K562 (cell line): ENCODE measurements at regions not wholly inside any gene's neighbourhood (a gene's known extent, or its start where the extent isn't known, plus 50 kb on each side); places are given as distances from the start of the nearest gene placed in this dataset.

Source experiments
- CBFA2T3 ChIP-seq: fragments of 450-650 bp; IDR thresholded peaks from 2 replicates; pipeline ENCODE4 v1.6.1; 2017
- CREB3 ChIP-seq: fragments of 450-650 bp; conservative IDR thresholded peaks from 2 replicates; pipeline ENCODE4 v1.6.1; 2016; ENCODE audit warnings: missing genetic modification characterization, low read depth, mild to moderate bottlenecking, missing compliant biosample characterization, moderate library complexity
- DNMT1 ChIP-seq: fragments of 450-650 bp; IDR thresholded peaks from 2 replicates; pipeline ENCODE4 v1.6.1; 2016; ENCODE audit warnings: antibody characterized with exemption, mild to moderate bottlenecking
- FOXK2 ChIP-seq, 2 experiments: fragments of 450-650 bp; IDR thresholded peaks in 1 of 2; conservative IDR thresholded peaks in 1 of 2; 2 replicates each; pipeline ENCODE4 v1.6.1; 2016; ENCODE audit warnings: low read depth in 2 of 2, mild to moderate bottlenecking in 1 of 2
- LCOR ChIP-seq: sonication (generic); formaldehyde crosslinking; IDR thresholded peaks from 2 replicates; pipeline ENCODE4 v1.8.0; 2022; ENCODE audit warnings: mild to moderate bottlenecking, missing genetic modification reagents
- MYBL2 ChIP-seq, 2 experiments: fragments of 450-650 bp in 1 of 2; sonication (generic) in 1 of 2; formaldehyde crosslinking in 1 of 2; IDR thresholded peaks; 2 replicates each; pipeline versions ENCODE4 v1.6.1 to v1.8.1; 2017 to 2022; ENCODE audit warnings: borderline replicate concordance in 1 of 2, inconsistent platforms in 1 of 2, low read depth in 1 of 2, mild to moderate bottlenecking in 1 of 2, missing genetic modification reagents in 1 of 2, moderate library complexity in 1 of 2
- PML ChIP-seq: IDR thresholded peaks from 2 replicates; pipeline ENCODE4 v1.6.1; 2012; ENCODE audit warnings: low read length, inconsistent platforms
- PREB ChIP-seq: sonication (generic); formaldehyde crosslinking; IDR thresholded peaks from 2 replicates; pipeline ENCODE4 v1.8.1; 2023; ENCODE audit warnings: mild to moderate bottlenecking, missing genetic modification reagents
- SIX5 ChIP-seq, 2 experiments: IDR thresholded peaks; 2 replicates each; pipeline ENCODE4 v1.6.1; 2011; ENCODE audit warnings: low read length in 2 of 2, borderline replicate concordance in 1 of 2, low read depth in 1 of 2, mild to moderate bottlenecking in 1 of 2, moderate library complexity in 1 of 2; ENCODE audit not compliant: insufficient read depth in 1 of 2
- ZBTB49 ChIP-seq: sonication (generic); formaldehyde crosslinking; IDR thresholded peaks from 2 replicates; pipeline ENCODE4 v1.8.0; 2022; ENCODE audit warnings: missing genetic modification reagents, mild to moderate bottlenecking, borderline replicate concordance
- ZNF354B ChIP-seq: fragments of 250-450 bp; sonication (Bioruptor Pico); IDR thresholded peaks from 2 replicates; pipeline ENCODE4 v1.4.0; 2020
- ZNF717 ChIP-seq: fragments of 250-450 bp; sonication (Bioruptor Pico); IDR thresholded peaks from 2 replicates; pipeline ENCODE4 v1.5.0; 2021

GRCh38 chr18:28256166-28256565, 79.2 kb upstream of the CDH2 start (continued):
- no peak for TF ChIP-seq MYBL2 (IDR thresholded peaks at IDR 0.05; ENCODE audit: low read depth)
- TF ChIP-seq MYBL2 (CRISPR knock-in tag; IDR thresholded peaks at IDR 0.05; ENCODE audit: borderline replicate concordance) = no peak
- TF ChIP-seq FOXK2 (conservative IDR thresholded peaks at IDR 0.05 in 1 of 2, IDR thresholded peaks at IDR 0.05 in 1 of 2; ENCODE audit: low read depth in 2 of 2) = no peak
- no peak for TF ChIP-seq PML
- TF ChIP-seq ZNF717 (CRISPR knock-in tag) = no peak
- TF ChIP-seq ZBTB49 = no peak
- no peak for TF ChIP-seq PREB
- TF ChIP-seq CBFA2T3 = no peak
- no peak for TF ChIP-seq LCOR (CRISPR knock-in tag)
- TF ChIP-seq ZNF354B (CRISPR knock-in tag) = no peak
- TF ChIP-seq DNMT1 = no peak
- no peak for TF ChIP-seq CREB3 (tag)
- no peak for TF ChIP-seq SIX5 (IDR thresholded peaks at IDR 0.05; ENCODE audit: borderline replicate concordance in 1 of 2, insufficient read depth in 1 of 2, low read depth in 1 of 2, low read length in 2 of 2)
- TF ChIP-seq, all 486 proteins: peak for 0
